GM21381 (cell line): ENCODE measurements at regions not wholly inside any gene's neighbourhood (a gene's known extent, or its start where the extent isn't known, plus 50 kb on each side); places are given as distances from the start of the nearest gene placed in this dataset.
"Not testable (repeated sequence)": the region's sequence is repeated elsewhere in the genome, so short reads cannot be mapped to it uniquely, and the experiment has no call there.

Experiments
- ATAC-seq: cut with Tn5 transposase; IDR thresholded peaks from one replicate; pipeline ENCODE4 v1.9.1; 2021; ENCODE audit warnings: mild to moderate bottlenecking, moderate library complexity; ENCODE audit not compliant: unreplicated experiment

GRCh38 chr2:117342415-117342814 lies 472.1 kb upstream of the DDX18 start:
- no peak for ATAC-seq

GRCh38 chr2:117349687-117350086 lies 464.8 kb upstream of the DDX18 start:
- no peak for ATAC-seq

GRCh38 chr2:117351396-117351795 lies 463.1 kb upstream of the DDX18 start:
- no peak for ATAC-seq

- no peak for ATAC-seq
Measured at GRCh38 chr2:117359266-117359914, 455.1 kb upstream of the DDX18 start.

- no peak for ATAC-seq
Measured at GRCh38 chr2:117360586-117360985, 453.9 kb upstream of the DDX18 start.

- no peak for ATAC-seq
Measured at GRCh38 chr2:117378653-117379052, 435.8 kb upstream of the DDX18 start.

GRCh38 chr2:117379928-117380327 lies 434.6 kb upstream of the DDX18 start:
- ATAC-seq, result no peak

GRCh38 chr2:117383997-117384396 lies 430.5 kb upstream of the DDX18 start:
- not testable (repeated sequence) for ATAC-seq

- no peak for ATAC-seq
Measured at GRCh38 chr2:117396161-117396560, 418.3 kb upstream of the DDX18 start.

GRCh38 chr2:117401582-117401981 lies 412.9 kb upstream of the DDX18 start:
- ATAC-seq, result no peak

- ATAC-seq, result no peak
Measured at GRCh38 chr2:117406443-117406842, 408.0 kb upstream of the DDX18 start.

GRCh38 chr2:117407746-117408145 lies 406.7 kb upstream of the DDX18 start:
- ATAC-seq, result no peak

GRCh38 chr2:117409443-117409842 lies 405.0 kb upstream of the DDX18 start:
- no peak for ATAC-seq

- no peak for ATAC-seq
Measured at GRCh38 chr2:117411983-117412382, 402.5 kb upstream of the DDX18 start.

- no peak for ATAC-seq
Measured at GRCh38 chr2:117432746-117433145, 381.7 kb upstream of the DDX18 start.

- ATAC-seq, result no peak
Measured at GRCh38 chr2:117436697-117437096, 377.8 kb upstream of the DDX18 start.

GRCh38 chr2:117470311-117471095 lies 344.0 kb upstream of the DDX18 start:
- ATAC-seq, result no peak

GRCh38 chr2:117481608-117482007 lies 332.9 kb upstream of the DDX18 start:
- ATAC-seq, result no peak

GRCh38 chr2:117485588-117485987 lies 328.9 kb upstream of the DDX18 start:
- no peak for ATAC-seq

- no peak for ATAC-seq
Measured at GRCh38 chr2:117486081-117486480, 328.4 kb upstream of the DDX18 start.

- ATAC-seq, result no peak
Measured at GRCh38 chr2:117492209-117492851, 322.2 kb upstream of the DDX18 start.

- no peak for ATAC-seq
Measured at GRCh38 chr2:117500721-117501120, 313.8 kb upstream of the DDX18 start.
